GM12892 (cell line): ENCODE measurements at regions not wholly inside any gene's neighbourhood (a gene's known extent, or its start where the extent isn't known, plus 50 kb on each side); places are given as distances from the start of the nearest gene placed in this dataset.

Source experiments
- POLR2A ChIP-seq: IDR thresholded peaks from 2 replicates; pipeline ENCODE4 v1.6.1; 2011; ENCODE audit warnings: low read depth, low read length, control low read depth
- POLR2AphosphoS5 ChIP-seq: IDR thresholded peaks from 2 replicates; pipeline ENCODE4 v1.6.1; 2011; ENCODE audit warnings: low read depth, low read length, control low read depth
- TAF1 ChIP-seq: IDR thresholded peaks from 2 replicates; pipeline ENCODE4 v1.6.1; 2011; ENCODE audit warnings: low read depth, mild to moderate bottlenecking, control low read depth, low read length, borderline replicate concordance

GRCh38 chr2:8045081-8045614, 636.7 kb upstream of the ID2 start:
- TF ChIP-seq POLR2AphosphoS5: no peak
- TF ChIP-seq POLR2A: no peak
- TF ChIP-seq TAF1: no peak
